ENCODE measurements at regions not wholly inside any gene's neighbourhood (a gene's known extent, or its start where the extent isn't known, plus 50 kb on each side); places are given as distances from the start of the nearest gene placed in this dataset.

GRCh38 chr14:65852689-65853088, 440.2 kb downstream of the FUT8 start:
- CTCF ChIA-PET = no interaction called here

More at GRCh38 chr14:65852689-65853088, 440.2 kb downstream of the FUT8 start:
- Histone ChIP-seq H3K36me3 (ENCODE audit: control insufficient read depth, insufficient read depth, low read length) (no peaks in the 10 kb centered on the region), H2AK9ac (replicated peaks; ENCODE audit: low read depth, low read length, poor library complexity) (no peak overlapping the region), H3K14ac (replicated peaks; ENCODE audit: low read depth, low read length) (no peak overlapping the region), H3K27ac (ENCODE audit: insufficient read depth, low read length) (no peak overlapping the region), H3K18ac (ENCODE audit: low read depth, low read length) (no peak overlapping the region), H4K20me1 (ENCODE audit: insufficient read depth, low read length) (no peaks in the 10 kb centered on the region), H4K91ac (ENCODE audit: insufficient read depth, low read depth, low read length) (no peak overlapping the region), H3K27me3 (ENCODE audit: control insufficient read depth, insufficient read depth, low read length) (no peaks in the 10 kb centered on the region), H3K4me2 (ENCODE audit: low read depth, low read length) (no peak overlapping the region), H2BK15ac (ENCODE audit: low read depth, low read length) (no peak overlapping the region), H3K9me1 (ENCODE audit: insufficient read depth, low read length) (no peaks in the 10 kb centered on the region), H2BK20ac (ENCODE audit: low read depth, low read length) (no peak overlapping the region), H4K5ac (ENCODE audit: low read depth, low read length) (no peak overlapping the region), H4K8ac (ENCODE audit: low read depth in 2 of 2, low read length in 2 of 2) (no peak overlapping the region), H3K9ac (ENCODE audit: low read depth, low read length) (no peak overlapping the region), H3K79me1 (ENCODE audit: low read depth in 1 of 2, low read length in 2 of 2) (no peaks in the 10 kb centered on the region), H3K56ac (ENCODE audit: extremely low read depth, insufficient read depth, low read length) (no peak overlapping the region), H2AK5ac (ENCODE audit: low read depth, low read length) (no peak overlapping the region), H2BK5ac (ENCODE audit: low read depth, low read length, poor library complexity, severe bottlenecking) (no peak overlapping the region), H2AFZ (replicated peaks; ENCODE audit: low read length, poor library complexity) (no peak overlapping the region), H3K9me3 (ENCODE audit: control insufficient read depth, insufficient read depth, low read length) (no peaks in the 10 kb centered on the region), H3K4me3 (ENCODE audit: insufficient read depth, low read depth, low read length) (no peak overlapping the region), H3K4ac (ENCODE audit: low read depth, low read length) (no peak overlapping the region), H3K23ac (ENCODE audit: low read depth, low read length) (no peak overlapping the region), H2BK120ac (ENCODE audit: low read depth, low read length) (no peak overlapping the region), H3K4me1 (ENCODE audit: control insufficient read depth, insufficient read depth, low read length) (no peaks in the 10 kb centered on the region)
- dilution Hi-C loops (cut with HindIII; ENCODE audit: low sequenced_read_pairs, unreplicated experiment) (no loop called here), intact Hi-C loops (cut with micrococcal nuclease) (no loop called here), in situ Hi-C loops (cut with MboI; ENCODE audit: low sequenced_read_pairs) (no loop called here)
- TF ChIP-seq BHLHE40 (IDR thresholded peaks at IDR 0.05; ENCODE audit: low read depth, low read length) = no peak
- no peak for TF ChIP-seq MXI1 (IDR thresholded peaks at IDR 0.05; ENCODE audit: borderline replicate concordance, low read depth, low read length)
- TF ChIP-seq MAFK (IDR thresholded peaks at IDR 0.05; ENCODE audit: low read depth, low read length) = no peak
- TF ChIP-seq NFE2L2 (IDR thresholded peaks at IDR 0.05; ENCODE audit: low read depth, low read length) = no peak
- TF ChIP-seq CTCF (conservative IDR thresholded peaks at IDR 0.05; ENCODE audit: low read depth, low read length) = no peak
- no peak for TF ChIP-seq USF2 (IDR thresholded peaks at IDR 0.05; ENCODE audit: low read depth, low read length)
- no peak for TF ChIP-seq CHD1 (IDR thresholded peaks at IDR 0.05; ENCODE audit: low read depth, low read length)
- TF ChIP-seq ELK1 (IDR thresholded peaks at IDR 0.05; ENCODE audit: borderline replicate concordance, low read depth, low read length) = no peak
- TF ChIP-seq MAZ (IDR thresholded peaks at IDR 0.05; ENCODE audit: borderline replicate concordance, low read depth, low read length) = no peak
- no peak for TF ChIP-seq RAD21 (IDR thresholded peaks at IDR 0.05; ENCODE audit: low read length)
- no peak for TF ChIP-seq FOS (IDR thresholded peaks at IDR 0.05; ENCODE audit: low read depth, low read length)
- no peak for TF ChIP-seq RCOR1 (IDR thresholded peaks at IDR 0.05; ENCODE audit: insufficient replicate concordance, low read length)
- TF ChIP-seq CEBPB (IDR thresholded peaks at IDR 0.05; ENCODE audit: low read depth, low read length) = no peak
- no peak for TF ChIP-seq RFX5 (IDR thresholded peaks at IDR 0.05; ENCODE audit: low read depth, low read length)
- TF ChIP-seq POLR2A (IDR thresholded peaks at IDR 0.05; ENCODE audit: low read depth, low read length) = no peak
- no peak for TF ChIP-seq SMC3 (IDR thresholded peaks at IDR 0.05; ENCODE audit: low read depth, low read length)
- no TSS peak for BruUV-seq (replicated peaks)
- DNase-seq = no peak
- 33% methylated on average over 1 of the region's 2 CpGs; no CpG with 5 or more reads in 1 of the 2 experiments for WGBS, 2 experiments (ENCODE audit: extremely low coverage in 2 of 2, insufficient read length in 1 of 2)
- no peak for ATAC-seq (ENCODE audit: low read depth)
- POLR2A ChIA-PET (ENCODE audit: unreplicated experiment) = no interaction called here
